ENCODE measurements at regions not wholly inside any gene's neighbourhood (a gene's known extent, or its start where the extent isn't known, plus 50 kb on each side); places are given as distances from the start of the nearest gene placed in this dataset.

- TF ChIP-seq CTCF (IDR thresholded peaks at IDR 0.05; ENCODE audit: low read depth, low read length, missing input control): no peak
- no peak for TF ChIP-seq REST (IDR thresholded peaks at IDR 0.05)
- TF ChIP-seq RXRA (IDR thresholded peaks at IDR 0.05): no peak
- TF ChIP-seq MAX (IDR thresholded peaks at IDR 0.05): no peak
- TF ChIP-seq RAD21 (IDR thresholded peaks at IDR 0.05): no peak
- no peak for TF ChIP-seq TAF1 (conservative IDR thresholded peaks at IDR 0.05)
- no peak for TF ChIP-seq JUND (IDR thresholded peaks at IDR 0.05)
- no peak for TF ChIP-seq SP1 (IDR thresholded peaks at IDR 0.05)
- TF ChIP-seq FOXA1 (IDR thresholded peaks at IDR 0.05): no peak
- TF ChIP-seq GABPA (IDR thresholded peaks at IDR 0.05 in 1 of 2, conservative IDR thresholded peaks at IDR 0.05 in 1 of 2): no peak
- no peak for TF ChIP-seq EGR1 (IDR thresholded peaks at IDR 0.05; ENCODE audit: low read depth in 2 of 2)
- TF ChIP-seq, protein P1, sequence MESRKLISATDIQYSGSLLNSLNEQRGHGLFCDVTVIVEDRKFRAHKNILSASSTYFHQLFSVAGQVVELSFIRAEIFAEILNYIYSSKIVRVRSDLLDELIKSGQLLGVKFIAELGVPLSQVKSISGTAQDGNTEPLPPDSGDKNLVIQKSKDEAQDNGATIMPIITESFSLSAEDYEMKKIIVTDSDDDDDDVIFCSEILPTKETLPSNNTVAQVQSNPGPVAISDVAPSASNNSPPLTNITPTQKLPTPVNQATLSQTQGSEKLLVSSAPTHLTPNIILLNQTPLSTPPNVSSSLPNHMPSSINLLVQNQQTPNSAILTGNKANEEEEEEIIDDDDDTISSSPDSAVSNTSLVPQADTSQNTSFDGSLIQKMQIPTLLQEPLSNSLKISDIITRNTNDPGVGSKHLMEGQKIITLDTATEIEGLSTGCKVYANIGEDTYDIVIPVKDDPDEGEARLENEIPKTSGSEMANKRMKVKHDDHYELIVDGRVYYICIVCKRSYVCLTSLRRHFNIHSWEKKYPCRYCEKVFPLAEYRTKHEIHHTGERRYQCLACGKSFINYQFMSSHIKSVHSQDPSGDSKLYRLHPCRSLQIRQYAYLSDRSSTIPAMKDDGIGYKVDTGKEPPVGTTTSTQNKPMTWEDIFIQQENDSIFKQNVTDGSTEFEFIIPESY (IDR thresholded peaks at IDR 0.05): no peak
- no peak for TF ChIP-seq YY1 (IDR thresholded peaks at IDR 0.05)
These were observed 1225.2 kb upstream of the CELF4 start for GRCh38 chr18:38790786-38791185.

Data from liver (tissue), 3 donors.